Gastrocnemius medialis (tissue), 4 donors: ENCODE measurements at regions not wholly inside any gene's neighbourhood (a gene's known extent, or its start where the extent isn't known, plus 50 kb on each side); places are given as distances from the start of the nearest gene placed in this dataset.
"Not testable (repeated sequence)": the region's sequence is repeated elsewhere in the genome, so short reads cannot be mapped to it uniquely, and the experiment has no call there.

Experiments used
- ATAC-seq, 2 donors: fragments of 150-250 bp; one replicate each; pipeline ENCODE4 v1.9.1; 2016
- DNase-seq, 2 donors: peaks; one replicate each; pipeline ENCODE4 v3.0.0-alpha.2; 2019
- H3K27ac ChIP-seq, 4 donors: fragments of 200-600 bp; sonication (generic); 1 replicate in 1 of 4; 2 replicates in 3 of 4; pipeline ENCODE4 v1.5.1; 2016 to 2018; ENCODE audit warnings: mild to moderate bottlenecking in 2 of 4, moderate library complexity in 1 of 4
- H3K27me3 ChIP-seq, 3 donors: fragments of 200-600 bp; sonication (generic) in 2 of 3; 1 replicate in 1 of 3; 2 replicates in 2 of 3; pipeline versions ENCODE4 v1.5.1 to v1.6.0; 2016 to 2019; ENCODE audit warnings: mild to moderate bottlenecking in 1 of 3, moderate library complexity in 1 of 3
- H3K36me3 ChIP-seq, 2 donors: fragments of 200-600 bp; sonication (generic) in 1 of 2; one replicate each; pipeline ENCODE4 v1.5.1; 2017 to 2018
- H3K4me1 ChIP-seq, 2 donors: fragments of 200-600 bp; sonication (generic) in 1 of 2; one replicate each; pipeline ENCODE4 v1.5.1; 2016 to 2017; ENCODE audit warnings: mild to moderate bottlenecking in 2 of 2
- H3K4me3 ChIP-seq, 4 donors: fragments of 200-600 bp; sonication (generic) in 3 of 4; 1 replicate in 1 of 4; 2 replicates in 3 of 4; pipeline ENCODE4 v1.5.1; 2016 to 2019; ENCODE audit warnings: mild to moderate bottlenecking in 2 of 4
- H3K9me3 ChIP-seq, 3 donors: fragments of 200-600 bp; sonication (generic) in 2 of 3; 1 replicate in 1 of 3; 2 replicates in 2 of 3; pipeline ENCODE4 v1.5.1; 2016 to 2019
- POLR2A ChIP-seq, 2 donors: fragments of 450-650 bp; IDR thresholded peaks; one replicate each; pipeline ENCODE4 v1.6.1; 2017; ENCODE audit warnings: antibody characterized with exemption in 2 of 2, mild to moderate bottlenecking in 2 of 2, moderate library complexity in 2 of 2
- in situ Hi-C, 4 donors: fragments of 200-750 bp; cut with MboI; loops; one replicate each; pipeline versions ENCODE4 v1.15.0 to v1.8.0; 2017; ENCODE audit warnings: low sequenced_read_pairs in 4 of 4
- intact Hi-C: fragments of 100-400 bp; cut with DNase I; formaldehyde crosslinking; loops from one replicate; pipeline ENCODE4 v1.15.1; 2023; ENCODE audit warnings: low total_unique reads
- TF ChIP-seq, protein P1 (sequence below), 5 experiments: fragments of 450-650 bp in 3 of 5; fragments of 200-600 bp in 2 of 5; sonication (generic) in 2 of 5; IDR thresholded peaks in 4 of 5; conservative IDR thresholded peaks in 1 of 5; 1 replicate in 4 of 5; 2 replicates in 1 of 5; pipeline ENCODE4 v1.5.1; 2016 to 2019; ENCODE audit warnings: antibody characterized with exemption in 5 of 5, mild to moderate bottlenecking in 3 of 5, moderate library complexity in 3 of 5

DNA sequence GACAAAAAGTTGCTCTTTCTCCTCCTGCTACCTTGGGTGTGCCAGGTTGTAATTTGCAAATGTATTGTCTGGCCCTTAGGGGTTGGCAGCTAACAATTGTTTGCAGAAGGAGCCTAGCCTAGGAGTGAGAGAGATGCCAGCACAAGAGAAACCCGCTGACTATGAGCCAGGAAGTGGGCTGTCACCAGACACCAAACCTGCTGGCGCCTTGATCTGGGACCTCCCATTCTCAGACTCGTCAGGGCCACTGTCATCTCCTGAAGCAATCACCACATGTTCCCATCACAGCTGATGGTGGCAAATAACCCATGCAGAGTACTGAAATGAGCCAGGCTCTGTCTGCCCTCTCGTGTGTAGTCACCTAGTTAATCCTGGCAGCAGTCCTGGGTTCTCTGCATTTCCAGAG, 406.4 kb upstream of the NPAP1 start:
- intact Hi-C loops = no loop called here
- no peak for ATAC-seq
- no peaks in the 10 kb centered on the region for H3K4me1 ChIP-seq

DNA sequence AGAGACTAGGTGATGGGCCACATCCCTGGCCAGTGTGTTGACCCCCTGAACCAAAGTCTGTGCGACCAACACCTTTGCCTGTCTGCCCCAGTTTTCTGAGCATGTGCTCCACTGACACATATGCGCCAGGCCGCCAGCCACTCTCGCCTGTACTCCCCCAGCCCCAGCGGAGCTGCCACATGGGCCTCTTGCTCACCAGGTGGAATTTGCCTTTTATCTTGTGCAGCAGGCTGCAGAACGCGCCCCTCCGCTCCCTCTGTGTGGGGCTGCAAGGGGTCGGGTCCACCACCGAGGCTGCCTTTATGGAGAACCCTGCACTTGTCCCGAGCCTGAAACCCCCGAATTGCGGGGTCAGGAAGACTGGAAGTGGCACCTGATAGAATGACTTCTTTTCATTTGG, 405.7 kb upstream of the NPAP1 start:
- H3K27ac ChIP-seq = no peak overlapping the region
- no peaks in the 10 kb centered on the region for H3K4me1 ChIP-seq
- no peaks in the 10 kb centered on the region for H3K9me3 ChIP-seq
- DNase-seq (no peak), ATAC-seq (no peak)
- no peaks in the 10 kb centered on the region for H3K36me3 ChIP-seq
- TF ChIP-seq, protein P1, sequence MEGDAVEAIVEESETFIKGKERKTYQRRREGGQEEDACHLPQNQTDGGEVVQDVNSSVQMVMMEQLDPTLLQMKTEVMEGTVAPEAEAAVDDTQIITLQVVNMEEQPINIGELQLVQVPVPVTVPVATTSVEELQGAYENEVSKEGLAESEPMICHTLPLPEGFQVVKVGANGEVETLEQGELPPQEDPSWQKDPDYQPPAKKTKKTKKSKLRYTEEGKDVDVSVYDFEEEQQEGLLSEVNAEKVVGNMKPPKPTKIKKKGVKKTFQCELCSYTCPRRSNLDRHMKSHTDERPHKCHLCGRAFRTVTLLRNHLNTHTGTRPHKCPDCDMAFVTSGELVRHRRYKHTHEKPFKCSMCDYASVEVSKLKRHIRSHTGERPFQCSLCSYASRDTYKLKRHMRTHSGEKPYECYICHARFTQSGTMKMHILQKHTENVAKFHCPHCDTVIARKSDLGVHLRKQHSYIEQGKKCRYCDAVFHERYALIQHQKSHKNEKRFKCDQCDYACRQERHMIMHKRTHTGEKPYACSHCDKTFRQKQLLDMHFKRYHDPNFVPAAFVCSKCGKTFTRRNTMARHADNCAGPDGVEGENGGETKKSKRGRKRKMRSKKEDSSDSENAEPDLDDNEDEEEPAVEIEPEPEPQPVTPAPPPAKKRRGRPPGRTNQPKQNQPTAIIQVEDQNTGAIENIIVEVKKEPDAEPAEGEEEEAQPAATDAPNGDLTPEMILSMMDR (IDR thresholded peaks at IDR 0.05 in 4 of 5, conservative IDR thresholded peaks at IDR 0.05 in 1 of 5) = no peak
- TF ChIP-seq POLR2A (IDR thresholded peaks at IDR 0.05) = no peak
- H3K4me3 ChIP-seq = no peak overlapping the region
- intact Hi-C loops (no loop called here), in situ Hi-C loops (no loop called here)
- no peaks in the 10 kb centered on the region for H3K27me3 ChIP-seq

More for the DNA sequence above, 406.4 kb upstream of the NPAP1 start:
- no peak overlapping the region for H3K27ac ChIP-seq
- H3K36me3 ChIP-seq = no peaks in the 10 kb centered on the region
- TF ChIP-seq, protein P1 (IDR thresholded peaks at IDR 0.05 in 4 of 5, conservative IDR thresholded peaks at IDR 0.05 in 1 of 5) = no peak
- no peak for TF ChIP-seq POLR2A (IDR thresholded peaks at IDR 0.05)
- no peak overlapping the region for H3K4me3 ChIP-seq
- no peak for DNase-seq
- H3K27me3 ChIP-seq = no peaks in the 10 kb centered on the region
- H3K9me3 ChIP-seq = no peaks in the 10 kb centered on the region
- in situ Hi-C loops = no loop called here

DNA sequence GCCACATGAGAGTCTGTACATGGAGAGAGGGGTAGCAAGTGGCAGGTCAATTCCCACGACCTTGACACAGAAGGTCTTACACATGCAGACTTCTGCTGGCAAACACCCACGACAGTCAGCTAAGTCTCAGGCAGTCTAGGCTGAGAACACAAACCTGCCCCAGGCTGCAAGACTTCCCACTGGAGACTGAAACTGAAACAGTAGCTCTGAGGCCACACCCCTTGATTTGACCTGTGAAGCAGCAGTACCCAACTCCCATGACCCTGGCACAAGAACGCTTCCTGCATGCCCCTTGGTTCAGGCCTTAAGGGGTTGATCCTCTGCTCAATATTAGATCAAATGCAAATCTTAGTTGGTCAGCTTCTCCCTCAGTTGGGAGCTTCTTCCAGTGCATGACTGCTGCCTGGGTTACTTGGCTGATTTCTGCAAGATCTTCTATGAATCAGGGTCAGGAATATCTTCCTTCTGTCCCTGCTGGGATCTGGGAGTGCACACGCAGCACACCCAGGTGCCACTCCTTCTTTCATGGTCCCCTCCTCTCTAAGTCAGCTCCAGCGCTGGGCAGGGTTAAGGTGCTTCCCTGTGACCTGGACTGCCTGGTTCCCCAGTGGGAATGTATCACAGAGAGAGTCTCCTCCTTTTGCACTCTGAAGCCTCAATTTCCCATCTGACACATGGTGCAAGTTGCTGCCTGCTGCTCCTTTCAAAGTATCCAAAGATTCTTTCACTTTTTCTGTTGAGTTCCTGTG, 403.9 kb upstream of the NPAP1 start:
- intact Hi-C loops, H3K4me1 ChIP-seq, DNase-seq, H3K4me3 ChIP-seq, in situ Hi-C loops, ATAC-seq, H3K27ac ChIP-seq, H3K36me3 ChIP-seq, H3K9me3 ChIP-seq, H3K27me3 ChIP-seq: not testable (repeated sequence)

DNA sequence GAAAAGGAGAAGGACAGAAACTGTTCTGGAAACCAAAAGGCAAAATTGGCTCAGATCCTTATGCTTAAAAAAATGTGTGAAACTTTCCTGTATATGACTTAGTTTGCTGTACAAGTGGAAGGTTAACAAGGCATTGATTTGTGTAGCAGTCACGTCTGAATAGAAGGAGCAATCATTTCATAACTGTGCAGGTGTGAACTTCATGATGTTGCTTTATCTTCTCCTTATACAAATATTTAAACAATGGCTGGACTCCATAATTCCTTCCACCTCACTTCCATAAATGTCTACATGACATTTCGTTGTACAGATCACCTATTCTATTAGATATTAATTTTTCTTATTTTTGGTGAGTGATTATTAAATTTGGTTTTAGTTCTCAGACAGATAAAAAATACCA, 382.7 kb upstream of the NPAP1 start:
- TF ChIP-seq POLR2A (IDR thresholded peaks at IDR 0.05) = no peak
- TF ChIP-seq, protein P1 (IDR thresholded peaks at IDR 0.05 in 4 of 5, conservative IDR thresholded peaks at IDR 0.05 in 1 of 5) = no peak
- no peaks in the 10 kb centered on the region for H3K27me3 ChIP-seq
- no peaks in the 10 kb centered on the region for H3K36me3 ChIP-seq
- ATAC-seq (no peak), DNase-seq (no peak)
- H3K4me1 ChIP-seq = no peaks in the 10 kb centered on the region
- H3K9me3 ChIP-seq = no peaks in the 10 kb centered on the region
- H3K4me3 ChIP-seq = no peak overlapping the region
- no peak overlapping the region for H3K27ac ChIP-seq
- intact Hi-C loops = no loop called here
- in situ Hi-C loops = no loop called here

DNA sequence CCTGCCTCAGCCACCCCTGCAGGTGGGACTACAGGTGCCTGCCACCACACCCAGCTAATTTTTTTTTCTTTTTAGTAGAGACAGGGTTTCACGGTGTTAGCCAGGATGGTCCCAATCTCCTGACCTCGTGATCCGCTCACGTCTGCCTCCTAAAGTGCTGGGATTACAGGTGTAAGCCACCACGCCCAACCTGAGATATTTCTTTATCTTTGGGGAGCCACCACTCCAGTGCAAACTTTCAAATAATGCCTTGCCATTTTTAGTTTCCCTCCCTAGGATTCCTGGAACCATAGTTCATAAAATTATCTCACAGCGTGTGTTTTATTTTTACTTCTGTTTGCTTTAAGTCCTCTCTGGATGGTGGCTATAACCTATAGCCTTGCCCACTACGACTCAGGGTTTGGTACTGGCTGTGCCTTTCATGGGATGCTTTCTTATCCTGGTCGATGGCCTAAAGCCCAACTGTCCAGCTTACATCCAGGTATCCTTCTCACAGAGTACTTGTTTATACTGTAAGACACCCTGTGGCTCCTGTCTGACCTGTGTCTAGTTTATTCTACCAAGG, 374.7 kb upstream of the NPAP1 start:
- intact Hi-C loops, H3K27me3 ChIP-seq, H3K9me3 ChIP-seq, ATAC-seq, in situ Hi-C loops, DNase-seq, H3K27ac ChIP-seq, H3K4me1 ChIP-seq, H3K4me3 ChIP-seq, H3K36me3 ChIP-seq: not testable (repeated sequence)

DNA sequence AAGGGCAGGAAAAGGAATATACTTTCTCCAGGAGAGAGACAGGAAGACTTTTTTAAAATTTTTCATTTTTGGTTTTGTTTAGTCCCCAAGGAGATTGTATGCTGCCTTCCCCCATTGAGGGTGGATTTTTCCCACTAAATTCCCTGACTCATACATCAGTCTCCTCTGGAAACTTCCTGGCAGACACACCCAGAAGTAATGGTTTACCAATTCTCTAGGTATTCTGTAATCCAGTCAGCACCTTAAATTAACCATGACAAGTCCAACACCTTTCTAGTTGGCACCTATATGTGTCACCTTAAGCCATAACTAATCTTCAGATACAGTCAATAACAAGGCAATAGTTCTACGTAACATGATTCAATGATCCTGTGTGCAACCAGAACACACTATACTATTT, 373.6 kb upstream of the NPAP1 start:
- H3K27me3 ChIP-seq, in situ Hi-C loops, H3K9me3 ChIP-seq, H3K36me3 ChIP-seq, H3K4me1 ChIP-seq, H3K4me3 ChIP-seq, ATAC-seq, DNase-seq, intact Hi-C loops, H3K27ac ChIP-seq: not testable (repeated sequence)

DNA sequence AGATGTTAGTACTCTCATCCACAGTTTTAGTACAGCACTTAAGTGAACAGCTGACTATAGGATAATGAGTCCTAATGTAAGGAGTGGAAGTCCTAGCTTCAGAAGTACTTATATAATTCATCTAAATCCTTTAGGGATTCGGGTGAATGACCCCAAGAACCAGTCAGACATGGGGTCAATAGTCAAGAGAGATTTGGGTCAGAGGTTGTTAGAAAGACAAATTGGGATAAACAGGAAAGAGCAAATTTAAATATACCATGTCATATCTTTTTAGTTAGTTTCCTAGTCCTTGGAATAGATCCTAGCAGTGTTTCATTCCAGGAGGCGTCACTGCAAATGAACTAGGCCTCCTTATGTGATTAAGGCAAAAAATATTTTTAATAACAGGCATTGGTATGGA, 370.8 kb upstream of the NPAP1 start:
- H3K4me3 ChIP-seq, DNase-seq, H3K27me3 ChIP-seq, H3K27ac ChIP-seq, H3K36me3 ChIP-seq, H3K4me1 ChIP-seq, H3K9me3 ChIP-seq, in situ Hi-C loops, intact Hi-C loops, ATAC-seq: not testable (repeated sequence)

DNA sequence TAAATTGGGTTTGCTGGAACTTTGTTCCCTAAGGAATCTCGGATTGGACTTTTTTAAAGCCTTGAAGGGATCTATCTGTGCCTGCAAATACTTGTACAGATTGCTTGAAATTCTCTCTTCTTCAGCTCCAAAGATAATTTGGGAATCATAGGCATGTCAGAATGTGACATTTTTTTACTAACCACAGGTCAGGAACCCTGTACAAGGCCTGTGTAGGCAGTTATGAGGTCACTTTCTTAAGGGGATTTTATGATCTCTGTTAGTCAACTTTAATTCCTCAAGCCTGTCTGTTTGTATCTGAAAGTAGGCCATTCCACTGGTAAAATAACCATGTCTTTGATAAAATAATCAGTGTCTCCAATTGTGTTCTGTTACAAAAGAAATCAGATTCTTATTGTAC, 369.9 kb upstream of the NPAP1 start:
- H3K36me3 ChIP-seq, H3K9me3 ChIP-seq, intact Hi-C loops, in situ Hi-C loops, DNase-seq, H3K27ac ChIP-seq, ATAC-seq, H3K4me3 ChIP-seq, H3K27me3 ChIP-seq, H3K4me1 ChIP-seq: not testable (repeated sequence)

DNA sequence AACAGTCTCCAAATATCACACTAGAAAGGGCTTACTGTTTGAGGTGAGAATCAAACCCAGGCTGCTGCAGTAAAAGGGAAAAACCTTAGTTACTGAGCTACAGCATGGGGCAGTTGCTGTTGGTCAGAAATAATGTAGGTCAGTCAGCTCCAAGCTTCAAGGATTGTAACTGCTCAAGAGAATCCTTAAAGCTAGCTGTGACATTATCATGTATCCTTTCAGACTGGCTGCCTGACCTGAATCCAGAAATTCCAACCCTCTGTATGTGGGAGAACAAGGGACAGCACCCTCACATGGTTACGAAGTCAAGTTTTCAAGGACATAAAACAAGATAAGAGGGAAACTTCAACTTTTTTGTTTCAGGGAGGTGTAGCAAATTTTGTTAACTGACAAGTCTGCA, 365.9 kb upstream of the NPAP1 start:
- DNase-seq, H3K27me3 ChIP-seq, H3K27ac ChIP-seq, H3K36me3 ChIP-seq, H3K4me3 ChIP-seq, H3K4me1 ChIP-seq, intact Hi-C loops, in situ Hi-C loops, H3K9me3 ChIP-seq, ATAC-seq: not testable (repeated sequence)
